Neural cell (in vitro differentiated cells): ENCODE measurements at regions not wholly inside any gene's neighbourhood (a gene's known extent, or its start where the extent isn't known, plus 50 kb on each side); places are given as distances from the start of the nearest gene placed in this dataset.

ENCODE experiments used
- H2AFZ ChIP-seq: fragments of 200-600, 300-800 bp; sonication (generic), shearing (Covaris generic); 2 replicates; pipeline ENCODE4 v1.6.0; 2014; ENCODE audit warnings: low read depth, mild to moderate bottlenecking, antibody characterized with exemption, low read length, moderate library complexity
- H3F3A ChIP-seq: fragments of 200-600 bp; shearing (Covaris generic); 2 replicates; pipeline ENCODE4 v1.6.1; 2016; ENCODE audit warnings: mild to moderate bottlenecking, moderate library complexity, mixed read lengths, antibody characterized with exemption, low read length; ENCODE audit not compliant: insufficient read depth, poor library complexity, severe bottlenecking
- H3K27ac ChIP-seq: fragments of 200-600, 300-800 bp; sonication (generic), shearing (Covaris generic); 2 replicates; pipeline ENCODE4 v1.5.1; 2014; ENCODE audit warnings: mild to moderate bottlenecking, low read length, moderate library complexity
- H3K27me3 ChIP-seq: fragments of 300-800, 200-600 bp; sonication (generic), shearing (Covaris generic); 2 replicates; pipeline ENCODE4 v1.6.0; 2014; ENCODE audit warnings: mild to moderate bottlenecking, low read depth, low read length, moderate library complexity; ENCODE audit not compliant: insufficient read depth
- H3K36me3 ChIP-seq: fragments of 300-800, 200-600 bp; sonication (generic), shearing (Covaris generic); 2 replicates; pipeline ENCODE4 v1.5.1; 2014; ENCODE audit warnings: mild to moderate bottlenecking, antibody characterized with exemption, low read length, moderate library complexity; ENCODE audit not compliant: insufficient read depth
- H3K4me2 ChIP-seq: fragments of 300-800, 200-600 bp; sonication (generic), shearing (Covaris generic); 2 replicates; pipeline ENCODE4 v1.6.0; 2014; ENCODE audit warnings: mild to moderate bottlenecking, low read length
- H3K4me3 ChIP-seq: fragments of 300-800, 200-600 bp; sonication (generic), shearing (Covaris generic); 2 replicates; pipeline ENCODE4 v1.5.1; 2014; ENCODE audit warnings: mild to moderate bottlenecking, low read length, moderate library complexity
- H3K79me2 ChIP-seq: fragments of 200-600 bp; shearing (Covaris generic); replicated peaks from 2 replicates; pipeline ENCODE4 v1.6.0; 2014; ENCODE audit warnings: mild to moderate bottlenecking, low read length, moderate library complexity; ENCODE audit not compliant: insufficient read depth
- H3K9ac ChIP-seq: fragments of 300-800, 200-600 bp; sonication (generic), shearing (Covaris generic); 2 replicates; pipeline ENCODE4 v1.6.1; 2016; ENCODE audit warnings: mild to moderate bottlenecking, low read length, mixed read lengths
- H3K9me2 ChIP-seq: fragments of 200-600 bp; shearing (Covaris generic); 2 replicates; pipeline ENCODE4 v1.6.1; 2016; ENCODE audit warnings: mild to moderate bottlenecking, low read length, mixed read lengths; ENCODE audit not compliant: insufficient read depth
- H3K9me3 ChIP-seq: fragments of 200-600, 300-800 bp; sonication (generic), shearing (Covaris generic); 2 replicates; pipeline ENCODE4 v1.6.1; 2016; ENCODE audit warnings: mild to moderate bottlenecking, mixed run types, low read length, moderate library complexity, mixed read lengths
- H4K20me1 ChIP-seq: fragments of 200-600 bp; shearing (Covaris generic); 2 replicates; pipeline ENCODE4 v1.6.1; 2016; ENCODE audit warnings: mild to moderate bottlenecking, mixed run types; ENCODE audit not compliant: insufficient read depth
- CTCF ChIP-seq: fragments of 450-650 bp; IDR thresholded peaks from 2 replicates; pipeline ENCODE4 v1.5.1; 2014; ENCODE audit warnings: antibody characterized with exemption, mild to moderate bottlenecking, moderate library complexity; ENCODE audit not compliant: poor library complexity, severe bottlenecking
- EP300 ChIP-seq: fragments of 450-650 bp; conservative IDR thresholded peaks from 2 replicates; pipeline ENCODE4 v1.6.1; 2014; ENCODE audit warnings: antibody characterized with exemption, mild to moderate bottlenecking, moderate library complexity; ENCODE audit not compliant: poor library complexity, severe bottlenecking
- EZH2 ChIP-seq: fragments of 200-600, 300-800 bp; shearing (Covaris generic), sonication (generic); IDR thresholded peaks from 2 replicates; pipeline ENCODE4 v1.6.1; 2014; ENCODE audit warnings: antibody characterized with exemption, low read length, borderline replicate concordance, mild to moderate bottlenecking; ENCODE audit not compliant: insufficient read depth, poor library complexity, severe bottlenecking
- MXI1 ChIP-seq: fragments of 450-650 bp; conservative IDR thresholded peaks from 2 replicates; pipeline ENCODE4 v1.6.1; 2014; ENCODE audit warnings: antibody characterized with exemption, mild to moderate bottlenecking; ENCODE audit not compliant: poor library complexity, severe bottlenecking
- POLR2AphosphoS5 ChIP-seq: IDR thresholded peaks from 2 replicates; pipeline ENCODE4 v1.6.1; 2012
- RAD21 ChIP-seq: fragments of 450-650 bp; conservative IDR thresholded peaks from 2 replicates; pipeline ENCODE4 v1.6.1; 2014; ENCODE audit warnings: antibody characterized with exemption, mild to moderate bottlenecking, moderate library complexity
- REST ChIP-seq: IDR thresholded peaks from 2 replicates; pipeline ENCODE4 v1.6.1; 2012; ENCODE audit warnings: borderline replicate concordance
- SMC3 ChIP-seq: fragments of 450-650 bp; conservative IDR thresholded peaks from 2 replicates; pipeline ENCODE4 v1.6.1; 2014; ENCODE audit warnings: antibody characterized with exemption, mild to moderate bottlenecking, moderate library complexity; ENCODE audit not compliant: poor library complexity
- TAF1 ChIP-seq: IDR thresholded peaks from 2 replicates; pipeline ENCODE4 v1.6.1; 2012; ENCODE audit warnings: low read depth

GRCh38 chr3:18735005-18735404 is 309.9 kb upstream of the SATB1 start:
- H3K9me3 ChIP-seq: no peaks in the 10 kb centered on the region
- no peak overlapping the region for H3K9ac ChIP-seq
- no peak overlapping the region for H2AFZ ChIP-seq
- no peak overlapping the region for H3K4me3 ChIP-seq
- no peaks in the 10 kb centered on the region for H4K20me1 ChIP-seq
- H3K36me3 ChIP-seq: no peaks in the 10 kb centered on the region
- H3F3A ChIP-seq: no peaks in the 10 kb centered on the region
- H3K27ac ChIP-seq: no peak overlapping the region
- H3K79me2 ChIP-seq: no peaks in the 10 kb centered on the region
- H3K27me3 ChIP-seq: no peaks in the 10 kb centered on the region
- no peaks in the 10 kb centered on the region for H3K9me2 ChIP-seq
- no peak overlapping the region for H3K4me2 ChIP-seq
- TF ChIP-seq RAD21 (no peak), REST (no peak), CTCF (no peak), EP300 (no peak), TAF1 (no peak), MXI1 (no peak), SMC3 (no peak), POLR2AphosphoS5 (no peak), EZH2 (no peak)

GRCh38 chr3:18734309-18734708 is 309.2 kb upstream of the SATB1 start:
- no peak for TF ChIP-seq CTCF
- no peak for TF ChIP-seq RAD21
- TF ChIP-seq MXI1: no peak
- TF ChIP-seq POLR2AphosphoS5: no peak
- TF ChIP-seq EZH2: no peak
- TF ChIP-seq TAF1: no peak
- no peak for TF ChIP-seq SMC3
- no peak for TF ChIP-seq REST
- no peak for TF ChIP-seq EP300

More at GRCh38 chr3:18734309-18734708, 309.2 kb upstream of the SATB1 start:
- Histone ChIP-seq H3K9me3 (no peaks in the 10 kb centered on the region), H3K4me2 (no peak overlapping the region), H3F3A (no peaks in the 10 kb centered on the region), H3K9ac (no peak overlapping the region), H3K27me3 (no peaks in the 10 kb centered on the region), H3K27ac (no peak overlapping the region), H2AFZ (no peak overlapping the region), H3K9me2 (no peaks in the 10 kb centered on the region), H3K79me2 (no peaks in the 10 kb centered on the region), H3K4me3 (no peak overlapping the region), H3K36me3 (no peaks in the 10 kb centered on the region), H4K20me1 (no peaks in the 10 kb centered on the region)
